LHCN-M2 (cell line): ENCODE measurements at regions not wholly inside any gene's neighbourhood (a gene's known extent, or its start where the extent isn't known, plus 50 kb on each side); places are given as distances from the start of the nearest gene placed in this dataset.
A peak's percentile ranks its signal among the peaks of the same experiment; 100 is the strongest.

Source experiments
- DNase-seq: peaks from one replicate; pipeline ENCODE4 v3.0.0-alpha.2; 2012; ENCODE audit warnings: low read depth

- no peak for DNase-seq
Observed at GRCh38 chr3:81920816-81921215, 159.4 kb upstream of the GBE1 start.

- no peak for DNase-seq
Observed at GRCh38 chr3:81916890-81917289, 155.4 kb upstream of the GBE1 start.

- DNase-seq, result no peak
Observed at GRCh38 chr3:81913886-81914663, 152.6 kb upstream of the GBE1 start.

- no peak for DNase-seq
Observed at GRCh38 chr3:81911221-81911620, 149.8 kb upstream of the GBE1 start.

GRCh38 chr3:81910244-81910852 is 148.9 kb upstream of the GBE1 start:
- peak; percentile 35 for DNase-seq

GRCh38 chr3:81909796-81910195 is 148.4 kb upstream of the GBE1 start:
- DNase-seq, result no peak

GRCh38 chr3:81908561-81908960 is 147.1 kb upstream of the GBE1 start:
- DNase-seq, result no peak

GRCh38 chr3:81898336-81898735 is 136.9 kb upstream of the GBE1 start:
- DNase-seq, result no peak

- no peak for DNase-seq
Observed at GRCh38 chr3:81894598-81894997, 133.2 kb upstream of the GBE1 start.

- DNase-seq, result no peak
Observed at GRCh38 chr3:81891055-81891895, 129.8 kb upstream of the GBE1 start.

GRCh38 chr3:81888914-81889557 is 127.6 kb upstream of the GBE1 start:
- peak; percentile 27 for DNase-seq

GRCh38 chr3:81887448-81887847 is 126.0 kb upstream of the GBE1 start:
- no peak for DNase-seq

- no peak for DNase-seq
Observed at GRCh38 chr3:81886081-81886480, 124.6 kb upstream of the GBE1 start.

GRCh38 chr3:81884791-81885190 is 123.3 kb upstream of the GBE1 start:
- DNase-seq, result no peak

- no peak for DNase-seq
Observed at GRCh38 chr3:81876826-81877225, 115.4 kb upstream of the GBE1 start.

- DNase-seq, result no peak
Observed at GRCh38 chr3:81874738-81875137, 113.3 kb upstream of the GBE1 start.

GRCh38 chr3:81872566-81872965 is 111.1 kb upstream of the GBE1 start:
- DNase-seq, result no peak

- DNase-seq, result no peak
Observed at GRCh38 chr3:81871358-81872155, 110.1 kb upstream of the GBE1 start.

GRCh38 chr3:81869382-81869781 is 107.9 kb upstream of the GBE1 start:
- no peak for DNase-seq

- no peak for DNase-seq
Observed at GRCh38 chr3:81868597-81868996, 107.2 kb upstream of the GBE1 start.

- DNase-seq, result no peak
Observed at GRCh38 chr3:81867875-81868274, 106.4 kb upstream of the GBE1 start.
